ENCODE measurements at regions not wholly inside any gene's neighbourhood (a gene's known extent, or its start where the extent isn't known, plus 50 kb on each side); places are given as distances from the start of the nearest gene placed in this dataset.
"Not testable (repeated sequence)": the region's sequence is repeated elsewhere in the genome, so short reads cannot be mapped to it uniquely, and the experiment has no call there.

DNA sequence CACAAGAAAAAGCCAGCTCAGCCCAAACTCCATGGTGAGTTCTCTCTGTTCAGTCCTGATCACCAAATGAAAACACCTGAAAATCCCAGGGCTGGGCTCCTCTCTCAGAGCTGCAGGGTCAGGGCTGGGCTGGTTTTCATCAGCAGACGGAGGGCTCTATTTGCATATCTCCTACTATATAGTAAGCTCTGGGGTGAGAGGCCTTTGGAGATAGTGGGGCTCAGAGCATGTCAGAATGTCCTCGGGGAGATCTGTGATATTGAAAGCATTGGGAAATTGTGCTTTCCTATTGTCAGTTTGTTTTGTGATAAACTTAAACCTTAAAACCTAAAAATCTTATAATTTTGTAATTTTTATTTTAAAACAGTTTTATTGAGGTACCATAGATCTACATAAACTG lies 742.6 kb downstream of the TMEM121 start (continued):
- TF ChIP-seq, protein P1, sequence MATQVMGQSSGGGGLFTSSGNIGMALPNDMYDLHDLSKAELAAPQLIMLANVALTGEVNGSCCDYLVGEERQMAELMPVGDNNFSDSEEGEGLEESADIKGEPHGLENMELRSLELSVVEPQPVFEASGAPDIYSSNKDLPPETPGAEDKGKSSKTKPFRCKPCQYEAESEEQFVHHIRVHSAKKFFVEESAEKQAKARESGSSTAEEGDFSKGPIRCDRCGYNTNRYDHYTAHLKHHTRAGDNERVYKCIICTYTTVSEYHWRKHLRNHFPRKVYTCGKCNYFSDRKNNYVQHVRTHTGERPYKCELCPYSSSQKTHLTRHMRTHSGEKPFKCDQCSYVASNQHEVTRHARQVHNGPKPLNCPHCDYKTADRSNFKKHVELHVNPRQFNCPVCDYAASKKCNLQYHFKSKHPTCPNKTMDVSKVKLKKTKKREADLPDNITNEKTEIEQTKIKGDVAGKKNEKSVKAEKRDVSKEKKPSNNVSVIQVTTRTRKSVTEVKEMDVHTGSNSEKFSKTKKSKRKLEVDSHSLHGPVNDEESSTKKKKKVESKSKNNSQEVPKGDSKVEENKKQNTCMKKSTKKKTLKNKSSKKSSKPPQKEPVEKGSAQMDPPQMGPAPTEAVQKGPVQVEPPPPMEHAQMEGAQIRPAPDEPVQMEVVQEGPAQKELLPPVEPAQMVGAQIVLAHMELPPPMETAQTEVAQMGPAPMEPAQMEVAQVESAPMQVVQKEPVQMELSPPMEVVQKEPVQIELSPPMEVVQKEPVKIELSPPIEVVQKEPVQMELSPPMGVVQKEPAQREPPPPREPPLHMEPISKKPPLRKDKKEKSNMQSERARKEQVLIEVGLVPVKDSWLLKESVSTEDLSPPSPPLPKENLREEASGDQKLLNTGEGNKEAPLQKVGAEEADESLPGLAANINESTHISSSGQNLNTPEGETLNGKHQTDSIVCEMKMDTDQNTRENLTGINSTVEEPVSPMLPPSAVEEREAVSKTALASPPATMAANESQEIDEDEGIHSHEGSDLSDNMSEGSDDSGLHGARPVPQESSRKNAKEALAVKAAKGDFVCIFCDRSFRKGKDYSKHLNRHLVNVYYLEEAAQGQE (IDR thresholded peaks at IDR 0.05; ENCODE audit: unreplicated experiment) = no peak
- TF ChIP-seq STAT1 (IDR thresholded peaks at IDR 0.05; ENCODE audit: unreplicated experiment) = no peak
- TF ChIP-seq, protein P2, sequence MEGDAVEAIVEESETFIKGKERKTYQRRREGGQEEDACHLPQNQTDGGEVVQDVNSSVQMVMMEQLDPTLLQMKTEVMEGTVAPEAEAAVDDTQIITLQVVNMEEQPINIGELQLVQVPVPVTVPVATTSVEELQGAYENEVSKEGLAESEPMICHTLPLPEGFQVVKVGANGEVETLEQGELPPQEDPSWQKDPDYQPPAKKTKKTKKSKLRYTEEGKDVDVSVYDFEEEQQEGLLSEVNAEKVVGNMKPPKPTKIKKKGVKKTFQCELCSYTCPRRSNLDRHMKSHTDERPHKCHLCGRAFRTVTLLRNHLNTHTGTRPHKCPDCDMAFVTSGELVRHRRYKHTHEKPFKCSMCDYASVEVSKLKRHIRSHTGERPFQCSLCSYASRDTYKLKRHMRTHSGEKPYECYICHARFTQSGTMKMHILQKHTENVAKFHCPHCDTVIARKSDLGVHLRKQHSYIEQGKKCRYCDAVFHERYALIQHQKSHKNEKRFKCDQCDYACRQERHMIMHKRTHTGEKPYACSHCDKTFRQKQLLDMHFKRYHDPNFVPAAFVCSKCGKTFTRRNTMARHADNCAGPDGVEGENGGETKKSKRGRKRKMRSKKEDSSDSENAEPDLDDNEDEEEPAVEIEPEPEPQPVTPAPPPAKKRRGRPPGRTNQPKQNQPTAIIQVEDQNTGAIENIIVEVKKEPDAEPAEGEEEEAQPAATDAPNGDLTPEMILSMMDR (conservative IDR thresholded peaks at IDR 0.05; ENCODE audit: low read depth in 2 of 2) = no peak

DNA sequence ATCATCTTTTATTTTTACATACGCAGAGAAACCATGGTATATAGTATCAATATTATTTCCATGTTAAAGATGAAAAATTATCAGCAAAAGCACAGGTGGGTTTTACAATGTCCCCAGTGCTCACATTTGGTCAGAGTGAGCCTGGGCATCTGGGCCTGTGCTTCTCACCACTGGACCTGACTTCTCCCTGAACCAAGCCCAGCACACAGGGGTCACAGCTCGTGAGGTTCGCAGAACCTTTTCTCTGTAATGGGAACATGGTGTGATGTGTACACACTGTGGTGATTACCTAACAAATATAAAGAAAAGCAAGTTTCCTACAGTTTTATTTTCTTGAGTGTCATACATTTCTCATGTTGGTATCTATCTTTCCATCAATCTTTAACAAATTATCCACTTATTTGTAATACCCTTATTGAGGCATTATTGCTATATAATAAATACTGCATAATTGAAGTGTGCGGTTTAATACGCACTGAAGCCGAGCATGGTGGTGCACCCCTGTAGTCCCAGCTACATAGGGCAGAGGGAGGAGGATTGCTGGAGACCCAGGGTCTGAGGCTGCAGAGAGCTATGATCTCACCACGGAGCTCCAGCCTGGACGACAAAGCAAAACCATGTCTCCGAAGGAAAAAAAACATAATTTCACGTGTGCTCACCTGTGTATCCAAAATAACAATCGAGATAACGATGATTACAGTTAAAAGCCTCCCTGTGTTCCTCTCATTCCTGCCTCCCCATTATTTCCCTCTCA lies 743.2 kb downstream of the TMEM121 start:
- TF ChIP-seq, protein P1 (IDR thresholded peaks at IDR 0.05; ENCODE audit: unreplicated experiment) = no peak
- TF ChIP-seq POLR2AphosphoS5 (IDR thresholded peaks at IDR 0.05; ENCODE audit: low read depth) (no peak), NANOG (IDR thresholded peaks at IDR 0.05; ENCODE audit: borderline replicate concordance) (no peak), CREB1 (CRISPR knock-in tag; IDR thresholded peaks at IDR 0.05; ENCODE audit: low read depth) (no peak), ZNF331 (CRISPR knock-in tag; IDR thresholded peaks at IDR 0.05; ENCODE audit: low read depth) (no peak), EZH2 (IDR thresholded peaks at IDR 0.05; ENCODE audit: low read depth, unreplicated experiment) (no peak), EZH2phosphoT487 (IDR thresholded peaks at IDR 0.05; ENCODE audit: unreplicated experiment) (no peak)
- TF ChIP-seq, protein P2 (conservative IDR thresholded peaks at IDR 0.05; ENCODE audit: low read depth in 2 of 2) = no peak
- no peak overlapping the region for H3K4me2 ChIP-seq
- H4K20me1 ChIP-seq (replicated peaks; ENCODE audit: insufficient read depth) = no peaks in the 10 kb centered on the region
- H3K4me3 Mint-ChIP-seq = no peak overlapping the region
- H3K27me3 Mint-ChIP-seq (ENCODE audit: insufficient read depth, low read depth, poor library complexity) = peaks cover 7% of the 10 kb centered on the region
- peaks cover 97% of the 10 kb centered on the region for H3K9me3 Mint-ChIP-seq
- no peak overlapping the region for H3K27ac Mint-ChIP-seq
- no peaks in the 10 kb centered on the region for H3F3A ChIP-seq (replicated peaks; ENCODE audit: low read depth)
- no peak overlapping the region for H2AFZ ChIP-seq
- H3K27me3 ChIP-seq (ENCODE audit: insufficient read depth) = no peaks in the 10 kb centered on the region
- H3K4me1 ChIP-seq (ENCODE audit: insufficient read depth) = no peaks in the 10 kb centered on the region
- no peaks in the 10 kb centered on the region for H3K4me1 Mint-ChIP-seq
- peaks cover 49% of the 10 kb centered on the region for H3K36me3 Mint-ChIP-seq (ENCODE audit: low read depth)
- no peak overlapping the region for H3K27ac ChIP-seq (ENCODE audit: low read depth)
- H3K36me3 ChIP-seq (ENCODE audit: insufficient read depth) = peaks cover 19% of the 10 kb centered on the region
- no peaks in the 10 kb centered on the region for H3K9me2 ChIP-seq (ENCODE audit: insufficient read depth)
- ATAC-seq = no peak
- H3K79me2 ChIP-seq (replicated peaks; ENCODE audit: insufficient read depth) = no peaks in the 10 kb centered on the region
- no peak overlapping the region for H3K4me3 ChIP-seq
- no peak for DNase-seq (ENCODE audit: low spot score)

DNA sequence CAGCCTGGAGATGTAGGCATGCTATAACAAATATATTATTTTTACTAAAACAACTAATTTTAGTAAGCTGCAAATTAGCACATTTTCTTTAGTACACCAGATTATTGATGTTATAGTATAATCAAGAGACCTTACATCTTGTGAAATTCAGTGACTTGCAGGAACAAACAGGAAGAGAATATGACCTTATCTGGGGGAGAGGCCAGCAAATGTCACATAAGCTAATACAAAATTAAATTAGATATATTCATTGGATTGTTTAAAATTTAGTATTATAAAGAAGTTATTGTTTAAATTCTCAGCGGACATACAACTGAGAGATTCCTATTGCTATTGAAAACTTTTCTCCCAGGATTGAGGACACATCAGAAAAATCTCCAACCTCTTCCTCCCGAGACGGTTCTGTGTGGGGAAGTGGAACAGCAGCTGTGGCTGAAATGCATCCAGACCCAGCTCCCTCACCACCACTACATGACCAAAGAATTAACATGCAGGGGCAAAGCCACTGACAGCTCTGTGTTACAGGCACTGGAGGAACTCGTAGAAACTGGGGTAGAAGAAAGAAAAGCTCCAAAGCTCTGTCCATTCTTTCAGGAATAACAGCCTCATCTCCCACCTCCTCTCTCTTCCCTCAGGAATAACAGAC lies 744.2 kb downstream of the TMEM121 start:
- H3K27me3 ChIP-seq (ENCODE audit: insufficient read depth); H3K9me2 ChIP-seq (ENCODE audit: insufficient read depth); H3K79me2 ChIP-seq (replicated peaks; ENCODE audit: insufficient read depth); H3K4me1 ChIP-seq (ENCODE audit: insufficient read depth); H3K27me3 Mint-ChIP-seq (ENCODE audit: insufficient read depth, low read depth, poor library complexity); H4K20me1 ChIP-seq (replicated peaks; ENCODE audit: insufficient read depth); H3K27ac Mint-ChIP-seq; H3K4me3 Mint-ChIP-seq; H3K4me1 Mint-ChIP-seq; H3K27ac ChIP-seq (ENCODE audit: low read depth); DNase-seq (ENCODE audit: low spot score); H3K4me2 ChIP-seq; H3K4me3 ChIP-seq; ATAC-seq; H2AFZ ChIP-seq; H3F3A ChIP-seq (replicated peaks; ENCODE audit: low read depth): not testable (repeated sequence)
- Mint-ChIP-seq H3K36me3 (ENCODE audit: low read depth) (peaks cover 45% of the 10 kb centered on the region), H3K9me3 (peaks cover 97% of the 10 kb centered on the region)
- peaks cover 16% of the 10 kb centered on the region for H3K36me3 ChIP-seq (ENCODE audit: insufficient read depth)
